Breast epithelium (tissue), 3 donors: ENCODE measurements at regions not wholly inside any gene's neighbourhood (a gene's known extent, or its start where the extent isn't known, plus 50 kb on each side); places are given as distances from the start of the nearest gene placed in this dataset.
"Not testable (repeated sequence)": the region's sequence is repeated elsewhere in the genome, so short reads cannot be mapped to it uniquely, and the experiment has no call there.

Experiments used
- CTCF ChIP-seq, 3 donors: fragments of 450-650 bp; IDR thresholded peaks; one replicate each; pipeline ENCODE4 v1.5.1; 2016 to 2017; ENCODE audit warnings: antibody characterized with exemption in 3 of 3, mild to moderate bottlenecking in 3 of 3, moderate library complexity in 3 of 3
- POLR2A ChIP-seq: fragments of 450-650 bp; IDR thresholded peaks from one replicate; pipeline ENCODE4 v1.6.1; 2016; ENCODE audit warnings: antibody characterized with exemption, mild to moderate bottlenecking, moderate library complexity
- POLR2AphosphoS5 ChIP-seq, 3 donors: sonication (generic); formaldehyde crosslinking; IDR thresholded peaks; one replicate each; pipeline ENCODE4 v1.6.1; 2017; ENCODE audit warnings: antibody characterized with exemption in 3 of 3

- TF ChIP-seq POLR2AphosphoS5 (IDR thresholded peaks at IDR 0.05); POLR2A; CTCF (IDR thresholded peaks at IDR 0.05): not testable (repeated sequence)
These were observed 94.3 kb downstream of the BAMBI start for GRCh38 chr10:28771580-28772090.
